ENCODE measurements at regions not wholly inside any gene's neighbourhood (a gene's known extent, or its start where the extent isn't known, plus 50 kb on each side); places are given as distances from the start of the nearest gene placed in this dataset.

DNA sequence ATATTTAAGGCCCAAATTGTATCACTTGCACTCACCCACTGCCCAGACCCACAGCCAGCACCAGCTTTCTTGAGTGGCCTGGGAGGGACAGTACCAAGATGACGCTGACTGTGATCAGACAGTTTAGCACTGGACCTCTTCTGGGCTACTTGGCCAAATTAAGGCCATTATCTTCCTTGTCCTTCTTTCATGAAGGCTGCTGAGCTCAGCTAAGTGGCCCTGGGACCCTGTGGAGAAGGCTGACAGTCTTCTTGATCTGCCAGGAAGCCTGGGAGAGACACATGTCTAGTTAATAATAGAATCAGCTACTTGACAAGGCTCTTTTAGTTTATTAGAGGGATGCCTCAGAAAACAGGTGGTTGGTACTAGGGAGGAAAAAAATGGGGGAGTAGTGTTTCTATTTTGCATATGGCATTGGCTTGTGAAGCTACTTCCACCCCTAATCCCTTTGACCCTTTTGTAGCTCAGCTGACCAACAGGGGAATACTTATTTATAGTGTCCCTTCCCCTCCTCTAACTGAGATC is 127.9 kb upstream of the NTM start:
- DNase-seq: no peak

DNA sequence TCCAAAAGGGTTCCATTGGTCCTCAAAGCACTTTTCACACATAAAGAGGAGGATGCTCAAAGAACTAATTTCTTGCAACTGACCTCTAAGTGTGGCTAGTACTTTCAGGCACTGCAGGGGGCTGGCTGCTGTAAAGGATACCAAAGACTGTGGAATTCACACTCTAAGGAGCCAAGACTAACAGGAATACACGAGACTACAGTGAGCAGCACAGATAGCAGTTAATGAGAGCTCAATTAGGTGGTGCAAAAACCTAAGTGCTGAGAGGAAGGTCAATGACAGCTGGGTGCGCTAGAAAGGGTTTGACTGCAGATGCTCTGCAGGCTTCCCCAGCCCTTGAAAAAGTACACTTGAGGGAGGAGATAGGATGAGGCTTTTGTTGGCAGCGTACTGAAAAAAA is 124.3 kb upstream of the NTM start:
- DNase-seq: no peak

DNA sequence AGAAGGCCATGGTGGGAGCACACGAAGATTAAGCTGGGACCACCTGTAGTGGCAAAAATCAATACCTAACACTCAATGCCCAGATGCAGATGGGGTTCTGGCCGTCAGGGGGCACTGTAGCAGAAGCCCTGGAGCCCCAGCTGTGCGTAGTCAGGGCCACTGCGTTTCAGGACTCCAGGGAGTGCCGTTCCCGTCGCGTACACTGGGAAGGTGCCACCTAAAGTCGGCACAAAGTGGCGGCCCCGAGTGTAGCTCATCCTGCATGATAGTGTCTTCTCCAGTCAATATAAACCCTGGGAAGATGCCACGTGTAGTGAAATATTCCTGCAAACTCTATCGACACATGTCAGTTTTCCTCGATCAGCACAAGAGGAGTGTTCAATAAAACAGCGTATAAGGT is 123.8 kb upstream of the NTM start:
- DNase-seq: no peak

DNA sequence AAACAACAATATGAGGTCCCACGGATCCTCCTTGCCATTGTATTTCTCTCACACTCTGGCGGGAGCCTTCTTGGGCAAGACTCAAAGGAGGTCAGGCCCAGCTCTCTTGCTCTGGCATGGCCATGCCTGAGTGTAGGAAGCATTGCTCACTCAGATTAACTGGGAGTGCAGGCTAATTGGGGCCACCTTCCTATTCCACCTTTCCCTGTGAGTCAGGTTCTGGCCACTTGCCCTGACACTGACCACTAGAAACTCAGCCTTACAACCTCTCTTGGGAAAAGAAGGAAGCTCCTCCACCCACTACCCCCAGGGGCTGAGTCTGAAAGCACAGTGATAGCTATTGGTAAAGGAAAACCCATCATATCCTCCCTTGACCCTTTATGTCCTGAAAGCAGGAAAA is 121.8 kb upstream of the NTM start:
- no peak for DNase-seq

DNA sequence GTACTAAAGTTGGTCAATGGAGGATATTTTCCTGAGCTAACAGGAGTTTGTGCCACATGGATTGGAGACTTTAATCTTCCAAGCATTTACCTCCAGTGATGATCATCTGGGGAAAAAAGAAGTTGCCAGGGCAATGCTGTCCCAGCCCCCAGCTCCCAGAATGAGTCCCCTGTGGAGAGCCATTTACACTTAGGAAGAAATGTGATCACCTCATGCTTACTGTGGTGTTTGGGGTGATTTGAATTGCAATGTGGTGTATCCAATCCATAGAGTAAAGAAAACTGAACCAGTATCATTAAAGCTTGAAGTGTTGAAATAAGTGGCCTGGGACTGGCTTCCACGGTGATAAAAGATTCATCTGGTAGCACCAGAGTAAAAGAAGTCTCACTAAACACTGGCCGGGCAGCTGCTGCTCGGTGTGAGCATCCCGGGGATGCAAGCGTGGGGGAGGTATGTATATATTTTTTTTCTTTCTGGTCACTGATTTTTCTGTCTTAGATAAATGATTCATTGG is 117.2 kb upstream of the NTM start:
- DNase-seq: no peak

DNA sequence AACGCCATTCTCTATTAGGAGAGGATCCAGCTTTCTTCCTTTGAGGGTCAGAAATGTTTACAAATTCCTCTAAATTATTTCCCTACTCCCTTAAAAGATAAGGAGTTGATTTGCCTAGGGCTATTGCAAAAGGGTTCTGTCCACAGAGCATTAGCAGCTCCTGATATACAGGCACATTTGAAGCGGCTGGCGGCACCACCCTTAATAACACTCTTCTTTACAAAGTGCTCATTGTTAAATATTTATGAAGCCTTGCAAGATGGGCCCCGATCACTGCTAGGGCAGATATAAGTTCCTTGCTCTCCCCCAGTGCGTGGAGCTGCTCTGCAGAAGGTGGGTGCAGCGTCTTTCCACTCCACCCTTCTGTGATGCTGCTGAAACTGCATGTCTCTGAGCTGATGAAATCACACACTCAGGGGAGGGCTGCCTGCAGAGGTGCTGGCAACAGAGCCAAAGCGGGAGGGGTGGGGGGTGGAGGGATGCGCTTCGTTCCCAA is 116.7 kb upstream of the NTM start:
- DNase-seq: no peak

DNA sequence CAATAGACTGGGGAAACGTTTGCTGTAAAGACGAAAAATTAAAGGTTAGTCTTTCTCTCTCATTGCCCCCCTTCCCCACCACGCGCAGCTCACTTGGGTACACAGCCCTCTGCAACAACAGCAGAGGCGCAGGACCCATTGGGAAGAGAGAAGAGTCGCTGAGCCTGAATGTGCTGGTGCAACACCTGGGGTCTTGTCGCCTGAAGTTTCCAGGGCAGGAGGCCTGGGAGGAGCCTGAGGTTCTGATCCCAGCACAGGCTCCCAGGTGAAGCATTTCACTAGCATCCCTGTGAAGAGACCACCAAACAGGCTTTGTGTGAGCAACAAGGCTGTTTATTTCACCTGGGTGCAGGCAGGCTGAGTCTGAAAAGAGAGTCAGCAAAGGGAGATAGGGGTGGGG is 116.2 kb upstream of the NTM start:
- DNase-seq: no peak

DNA sequence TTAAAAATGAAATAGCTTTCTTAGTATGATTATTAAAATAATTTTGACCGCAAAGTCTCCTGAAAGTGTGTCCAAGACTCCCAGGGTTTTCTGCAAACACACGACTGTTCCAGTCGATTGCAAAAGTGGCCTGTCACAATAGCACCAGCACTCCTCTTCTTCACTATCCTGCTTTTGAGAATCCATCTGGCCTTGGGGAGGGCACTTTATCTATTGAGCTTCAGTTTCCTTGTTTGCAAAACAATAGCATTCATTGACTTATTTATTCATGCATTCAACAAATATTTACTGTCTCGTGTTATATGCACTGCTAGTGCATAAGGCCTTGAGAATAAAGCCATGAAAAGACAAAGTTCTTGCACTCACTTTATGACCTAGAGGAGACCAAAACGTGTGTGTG is 96.2 kb upstream of the NTM start:
- no peak for DNase-seq

DNA sequence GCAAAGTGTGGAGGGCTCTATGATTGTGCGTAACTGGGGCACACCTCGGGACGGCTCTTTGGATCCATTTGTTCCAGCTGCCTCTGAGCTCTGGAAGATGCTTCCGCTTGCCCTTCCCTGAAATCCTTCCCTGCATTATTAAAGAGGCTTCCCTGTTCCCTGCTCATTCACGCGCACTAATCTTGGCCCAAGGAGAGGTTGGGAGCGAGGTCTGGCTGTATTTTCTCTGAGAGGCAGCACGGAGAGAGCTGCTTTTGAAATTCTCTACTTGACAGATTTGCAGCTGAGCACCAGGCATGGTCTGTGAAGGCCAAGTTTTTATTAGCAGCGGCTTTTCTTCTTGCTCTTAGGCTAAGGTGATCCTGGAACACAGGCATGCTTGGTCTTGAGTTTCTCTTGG is 94.8 kb upstream of the NTM start:
- no peak for DNase-seq

DNA sequence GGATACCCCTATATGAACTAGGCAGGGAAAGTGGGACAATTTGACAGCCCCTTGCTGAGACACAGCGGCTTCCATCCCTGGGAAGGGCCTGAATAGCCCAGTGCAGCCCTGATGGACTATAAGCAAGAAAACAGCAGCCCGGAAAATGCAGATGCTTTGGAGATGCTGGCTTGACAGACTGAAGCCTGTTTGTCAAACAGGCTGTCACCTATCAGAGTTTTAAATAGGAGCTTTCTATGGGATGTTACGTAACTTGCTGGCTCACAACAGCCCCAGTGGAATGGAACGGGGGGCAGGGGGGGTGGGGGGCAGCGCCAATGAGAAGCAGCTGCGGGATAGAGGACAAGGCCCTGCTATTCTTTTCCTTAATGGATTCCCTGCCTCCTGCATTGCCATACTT is 91.9 kb upstream of the NTM start:
- DNase-seq: no peak

DNA sequence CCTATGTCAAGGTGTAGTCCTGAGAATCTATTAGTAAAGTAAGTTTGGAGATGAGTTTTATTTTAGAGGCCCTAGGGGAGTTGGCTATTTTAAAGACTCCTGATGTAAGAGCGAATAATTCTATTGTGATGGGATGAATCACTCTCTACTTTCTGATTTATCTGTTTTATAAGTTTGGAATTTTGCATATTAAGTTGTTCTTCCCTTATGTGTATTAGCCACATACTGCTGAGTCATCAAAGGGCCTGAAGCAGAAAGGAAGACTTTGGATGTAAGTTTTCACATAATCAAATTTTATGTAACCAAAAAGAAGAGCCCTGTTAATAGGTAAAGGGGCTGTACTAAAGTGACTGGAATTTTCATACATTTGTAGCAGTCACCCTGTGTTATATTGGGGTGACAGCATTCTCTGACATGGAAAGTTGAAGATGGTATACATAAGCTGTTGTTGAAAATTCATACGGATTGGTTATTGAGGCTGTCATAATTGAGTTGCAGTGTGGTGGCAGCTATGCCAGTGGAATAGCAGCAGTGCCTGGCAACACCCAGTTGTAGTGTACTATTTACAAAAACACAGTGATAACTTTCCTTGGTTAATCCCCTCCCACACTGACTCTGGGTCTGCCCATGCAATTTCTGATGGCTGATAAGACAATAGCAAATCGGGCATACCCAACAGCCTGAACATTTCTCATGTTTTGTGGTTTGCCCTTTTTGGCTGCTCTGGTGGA is 90.6 kb upstream of the NTM start:
- DNase-seq: no peak

DNA sequence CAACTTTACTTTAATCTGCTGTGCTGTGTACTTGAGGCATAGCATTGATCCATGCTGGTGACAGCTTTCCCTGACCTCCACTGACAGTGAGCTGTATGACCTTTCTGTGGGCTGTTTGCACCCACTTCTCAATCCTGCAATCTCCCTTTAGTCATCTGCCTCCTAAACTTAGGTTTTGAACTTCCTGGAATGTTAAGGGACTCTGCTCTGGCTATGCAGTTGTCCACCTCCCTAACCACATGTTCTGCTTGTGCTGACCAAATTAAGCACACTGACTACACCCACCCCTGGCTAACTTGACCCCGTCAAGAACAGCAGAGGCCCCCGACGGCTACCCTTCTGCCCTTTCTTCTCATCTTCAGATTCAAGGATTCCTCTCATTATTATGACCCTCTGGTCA is 89.1 kb upstream of the NTM start:
- DNase-seq: no peak

DNA sequence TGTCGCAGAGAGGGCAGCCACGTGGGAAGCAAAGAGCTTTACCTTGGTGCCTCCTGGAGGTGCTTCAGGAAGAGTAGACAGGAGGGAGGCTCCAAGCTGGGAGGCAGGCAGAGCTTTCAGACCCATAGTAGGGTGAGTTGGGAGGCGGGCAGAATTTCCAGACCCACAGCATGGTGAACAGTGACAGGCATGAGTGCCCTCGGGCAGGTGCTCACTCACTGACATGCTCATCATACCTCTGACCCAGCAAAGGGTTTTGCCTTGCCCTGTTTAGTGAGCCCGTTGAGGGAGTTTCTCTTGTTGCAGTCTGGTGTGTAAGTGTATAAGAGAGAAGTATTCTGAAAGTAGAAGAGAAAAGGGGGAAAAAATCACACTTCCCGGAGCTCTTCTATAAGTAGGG is 86.4 kb upstream of the NTM start:
- DNase-seq: no peak

DNA sequence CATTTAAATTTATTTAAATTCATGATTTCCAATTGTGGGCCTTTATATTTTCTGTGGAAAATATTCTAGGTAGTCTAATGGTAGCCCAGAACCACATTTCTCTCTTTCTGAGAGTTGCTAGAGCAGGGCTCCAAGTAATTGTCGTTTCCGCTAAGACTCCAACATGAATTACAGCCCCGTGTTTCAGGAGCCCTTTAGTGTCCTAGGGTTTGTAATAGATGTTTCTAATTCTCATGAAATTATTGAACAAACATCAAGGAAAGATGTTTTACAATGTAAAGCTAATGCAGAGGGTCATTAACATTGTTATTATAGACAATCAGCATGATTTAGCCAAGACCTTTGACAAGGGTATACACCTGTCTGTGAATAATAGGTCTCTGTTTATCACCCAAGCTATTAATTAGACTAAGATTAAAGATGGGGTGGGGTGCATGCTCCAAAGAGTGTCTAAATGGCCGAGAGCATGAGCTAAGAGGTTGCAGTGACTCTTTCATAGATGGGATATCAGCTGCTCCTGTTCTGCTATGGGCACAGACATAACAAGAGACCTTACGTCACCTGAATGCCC is 81.8 kb upstream of the NTM start:
- no peak for DNase-seq

DNA sequence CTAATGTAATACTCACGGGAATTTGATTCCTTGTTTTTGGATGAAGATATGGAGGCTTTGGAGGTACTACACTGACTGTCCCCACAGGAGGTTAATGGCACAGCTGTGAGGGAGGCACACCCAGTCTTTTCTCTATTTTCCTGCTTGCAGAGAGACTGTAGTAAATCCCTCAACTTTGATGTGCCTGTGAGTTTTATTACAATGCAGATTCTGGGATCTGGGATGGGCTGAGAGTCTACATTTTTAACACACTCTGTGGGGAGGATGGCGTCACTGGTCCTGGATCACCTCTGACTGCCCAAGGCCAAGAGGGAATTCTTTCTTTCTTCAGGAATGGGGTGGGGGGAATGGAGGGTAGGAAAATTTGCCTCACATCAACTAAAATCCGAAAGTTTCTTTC is 80.2 kb upstream of the NTM start:
- DNase-seq: no peak

DNA sequence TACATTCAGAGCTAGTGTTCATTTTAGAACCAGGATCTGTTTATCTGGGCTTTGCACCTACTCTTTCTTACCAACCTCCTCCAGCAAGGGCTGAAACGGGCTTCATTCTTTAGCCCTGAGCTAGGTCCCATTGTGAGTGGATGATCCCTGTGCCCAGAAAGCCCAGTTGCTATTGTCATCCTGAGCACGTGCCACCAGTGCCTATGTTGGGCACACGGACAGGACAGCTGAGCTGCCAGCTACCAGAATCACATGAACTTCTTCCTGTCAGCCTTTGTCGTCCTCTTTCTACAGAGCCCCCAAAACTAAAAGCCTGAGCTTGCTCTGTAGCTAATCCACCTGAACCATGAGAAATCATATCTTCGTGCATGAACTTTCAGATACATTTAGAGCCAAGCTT is 74.4 kb upstream of the NTM start:
- no peak for DNase-seq

DNA sequence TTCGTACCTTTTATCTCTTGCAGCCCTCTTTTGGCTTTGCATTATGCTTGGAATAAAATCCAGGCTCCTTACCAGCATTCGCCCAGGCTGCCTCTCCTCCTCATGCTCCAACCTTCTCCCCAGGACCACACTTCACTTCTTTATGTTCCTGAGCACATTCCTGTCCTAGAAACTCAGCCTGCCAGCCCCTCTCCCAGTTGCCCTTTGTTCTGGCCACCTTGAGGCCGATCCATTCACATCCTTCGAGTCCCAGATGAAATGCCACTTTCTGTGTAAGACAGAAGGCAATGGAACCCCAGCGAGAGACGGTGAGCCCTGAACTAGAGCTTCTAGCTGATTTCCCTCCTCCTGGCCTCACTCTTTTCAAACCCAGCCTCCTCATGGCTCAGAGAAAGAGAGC is 73.0 kb upstream of the NTM start:
- no peak for DNase-seq

DNA sequence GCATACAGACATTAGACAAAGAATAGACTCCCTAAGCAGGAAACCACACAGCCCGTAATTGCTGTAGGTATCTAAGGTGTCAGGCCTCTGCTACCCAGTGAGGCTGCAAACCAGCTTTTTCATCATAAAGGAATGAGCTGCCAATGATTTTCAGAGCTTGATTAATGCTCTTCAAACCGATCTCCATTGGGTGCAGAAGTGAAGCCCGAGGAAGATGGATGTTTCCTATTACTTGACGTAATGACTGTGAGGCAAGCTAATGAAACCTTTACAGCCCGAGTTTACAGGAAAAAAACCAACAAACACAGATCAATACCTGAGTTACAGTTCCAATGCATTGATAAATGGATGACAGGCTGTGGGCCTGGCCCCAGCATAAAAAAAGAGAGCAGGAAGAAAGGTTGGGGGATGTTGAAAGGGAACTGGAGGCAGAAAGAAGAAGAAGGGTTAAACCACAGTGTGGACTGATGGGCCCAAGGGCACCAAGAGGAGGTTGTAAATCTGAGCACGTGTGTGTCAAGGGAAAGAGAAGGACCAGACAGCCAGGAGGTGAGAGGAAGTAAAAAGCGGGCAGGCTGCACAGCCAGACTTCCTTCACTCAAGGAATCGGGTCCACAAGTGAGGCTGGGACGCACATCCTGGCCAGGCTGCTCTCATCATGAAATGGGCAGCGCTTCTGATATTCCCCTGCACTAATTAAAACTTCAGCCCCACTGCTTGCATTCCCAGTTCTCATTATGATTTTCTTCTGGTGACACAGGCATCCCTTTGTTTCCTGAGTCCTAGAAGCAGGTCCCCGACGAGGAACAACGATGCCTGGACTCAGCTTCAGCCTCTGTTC is 70.6 kb upstream of the NTM start:
- no peak for DNase-seq

DNA sequence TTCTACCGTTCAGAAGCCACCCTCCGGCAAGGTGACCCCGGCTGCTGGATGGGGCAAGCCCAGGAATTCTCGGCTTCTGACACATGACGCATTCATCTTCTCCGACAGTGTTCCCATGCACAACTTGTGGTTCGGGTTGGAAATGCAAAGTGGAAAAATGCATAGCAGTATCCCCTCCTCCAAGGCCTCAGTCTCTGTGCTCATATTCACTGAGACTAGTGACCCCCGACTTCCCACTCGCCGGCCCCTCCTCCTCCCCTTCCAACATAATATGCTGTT is 70.0 kb upstream of the NTM start:
- no peak for DNase-seq

DNA sequence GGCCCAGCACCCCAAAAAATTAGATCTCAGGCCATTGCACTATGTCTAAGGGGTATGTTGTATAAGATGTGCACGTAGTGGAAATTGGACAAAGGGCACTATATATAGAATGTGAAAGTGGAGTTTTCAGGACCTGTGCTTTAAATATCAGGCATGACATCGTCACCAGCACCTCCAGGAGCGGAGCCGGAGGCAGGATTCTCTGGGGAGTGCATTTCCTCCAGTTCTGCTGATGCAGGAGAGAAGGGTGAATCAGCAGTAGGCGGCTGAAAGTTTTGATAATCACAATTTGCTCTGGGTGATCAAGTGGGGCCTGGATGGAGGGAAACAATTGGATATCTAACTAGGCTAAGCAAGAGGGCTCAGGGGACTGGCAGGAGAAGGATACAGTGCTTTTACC is 69.1 kb upstream of the NTM start:
- DNase-seq: no peak

DNA sequence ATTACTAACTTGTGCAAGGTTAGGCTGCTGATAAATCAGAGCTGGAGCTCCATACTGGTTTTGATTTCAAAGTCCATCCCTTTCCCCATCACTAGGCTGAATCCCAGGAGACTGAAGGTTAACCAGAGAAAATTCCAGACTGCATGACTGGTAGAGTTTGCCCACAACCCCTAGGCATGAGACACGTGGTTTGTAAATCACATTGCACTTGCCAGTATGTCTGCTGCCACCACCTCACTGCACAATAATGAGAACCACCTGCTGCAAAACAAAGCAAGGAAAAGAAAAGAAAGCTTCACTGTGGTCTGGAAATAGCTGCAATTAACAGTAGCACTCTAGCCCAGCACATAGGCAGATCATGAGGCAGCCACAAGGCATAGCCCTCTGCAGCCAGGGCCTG is 67.6 kb upstream of the NTM start:
- no peak for DNase-seq

DNA sequence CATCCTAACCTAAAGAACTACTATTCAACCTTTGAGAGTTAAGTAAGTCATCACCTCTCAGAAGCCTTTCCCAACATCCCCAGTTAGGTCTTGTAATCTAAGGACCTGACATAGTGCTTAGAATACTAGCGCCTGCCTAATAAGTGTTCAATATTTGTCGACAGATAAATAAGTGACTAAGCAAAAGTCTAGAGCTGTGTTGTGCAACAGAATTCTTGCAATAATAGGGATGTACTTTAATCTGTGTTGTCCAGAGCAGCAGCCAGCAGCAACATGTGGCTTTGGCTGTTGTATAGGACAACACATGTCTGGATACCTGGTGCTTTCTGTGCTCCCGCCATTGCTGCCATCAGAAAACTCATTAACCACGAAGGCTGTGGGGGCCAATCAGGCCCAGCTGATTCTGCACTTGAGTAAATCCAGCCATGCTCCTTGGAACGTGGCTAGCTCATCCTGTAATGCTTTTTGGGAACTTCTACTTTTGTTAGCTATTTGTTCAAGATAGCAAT is 66.8 kb upstream of the NTM start:
- DNase-seq: no peak

DNA sequence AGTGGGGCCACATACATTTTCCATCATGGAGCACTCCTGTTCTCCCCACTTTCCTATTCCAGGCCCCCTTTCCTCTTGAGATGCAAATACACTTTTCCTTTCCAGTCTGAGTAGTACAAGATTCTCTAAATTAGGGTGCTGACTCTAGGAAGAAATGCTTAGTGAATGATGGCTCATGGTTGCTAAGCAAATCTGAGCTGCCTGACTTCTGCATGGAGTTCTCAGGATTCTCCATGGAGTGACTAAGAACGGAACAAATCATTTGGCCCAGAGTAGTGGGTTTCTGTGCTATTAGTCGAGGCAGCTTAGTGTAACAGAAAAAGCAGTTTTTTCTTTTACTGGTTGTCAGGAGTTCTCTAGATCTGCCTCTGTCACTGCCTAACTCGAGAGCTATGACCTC is 65.4 kb upstream of the NTM start:
- no peak for DNase-seq

DNA sequence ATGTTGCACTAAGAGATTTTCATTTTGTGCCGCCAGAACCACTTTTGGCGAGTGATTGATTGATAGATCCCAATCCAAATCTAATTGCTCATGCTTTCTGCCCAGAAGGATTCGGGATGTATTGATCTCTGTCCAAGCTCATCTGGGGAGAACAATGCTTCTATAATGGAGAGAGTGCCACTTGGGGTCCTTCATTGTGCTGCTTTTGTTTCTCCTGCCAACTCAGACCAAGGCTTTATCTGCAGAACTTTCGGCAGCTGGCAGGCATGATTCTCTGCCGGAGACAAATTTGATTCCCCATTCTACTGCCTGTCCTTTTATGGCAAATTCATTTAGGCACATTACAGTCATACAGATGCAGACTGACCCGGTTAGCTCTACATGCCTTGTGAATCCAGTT is 62.9 kb upstream of the NTM start:
- no peak for DNase-seq

Measured in GDM1 (cell line).